ENCODE measurements at regions not wholly inside any gene's neighbourhood (a gene's known extent, or its start where the extent isn't known, plus 50 kb on each side); places are given as distances from the start of the nearest gene placed in this dataset.

DNA sequence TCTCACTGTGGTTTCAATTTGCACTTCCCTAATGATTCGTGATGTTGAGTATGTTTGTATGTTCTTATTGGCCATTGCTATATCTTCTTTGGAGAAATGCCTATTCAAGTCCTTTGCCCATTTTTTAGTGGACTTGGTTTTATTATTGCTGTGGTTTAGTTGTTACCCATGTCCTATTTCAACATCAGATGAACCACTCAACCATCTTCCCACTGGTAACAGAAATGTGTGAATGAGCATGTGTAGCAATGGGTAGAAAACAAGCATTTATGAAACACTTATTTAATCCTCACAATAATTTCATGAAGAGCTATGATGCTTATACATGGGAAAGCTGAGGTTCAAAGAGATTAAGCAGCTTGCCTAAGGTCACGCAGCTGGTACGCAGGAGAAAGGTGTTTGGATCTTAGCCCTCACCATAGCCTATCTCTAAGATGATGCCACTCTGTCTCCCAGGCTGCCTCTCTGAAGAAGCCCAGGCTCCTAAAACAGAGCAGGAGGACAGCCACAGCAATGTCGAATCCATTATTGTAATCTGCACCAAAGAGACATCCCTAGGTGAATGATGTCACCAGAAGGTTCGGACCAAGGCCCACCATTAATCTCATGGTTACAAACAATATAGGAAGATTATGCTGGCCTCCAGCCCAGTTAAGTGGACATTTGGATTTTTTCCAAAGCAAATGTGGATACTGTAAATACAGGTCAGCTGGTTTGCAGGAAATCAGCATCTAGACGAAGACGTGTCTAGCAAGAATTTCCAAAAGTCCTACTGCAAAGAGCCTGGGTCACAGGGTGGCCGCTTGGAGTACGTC, 447.6 kb upstream of the ZMIZ1 start:
- no peak for DNase-seq (ENCODE audit: low spot score)

DNA sequence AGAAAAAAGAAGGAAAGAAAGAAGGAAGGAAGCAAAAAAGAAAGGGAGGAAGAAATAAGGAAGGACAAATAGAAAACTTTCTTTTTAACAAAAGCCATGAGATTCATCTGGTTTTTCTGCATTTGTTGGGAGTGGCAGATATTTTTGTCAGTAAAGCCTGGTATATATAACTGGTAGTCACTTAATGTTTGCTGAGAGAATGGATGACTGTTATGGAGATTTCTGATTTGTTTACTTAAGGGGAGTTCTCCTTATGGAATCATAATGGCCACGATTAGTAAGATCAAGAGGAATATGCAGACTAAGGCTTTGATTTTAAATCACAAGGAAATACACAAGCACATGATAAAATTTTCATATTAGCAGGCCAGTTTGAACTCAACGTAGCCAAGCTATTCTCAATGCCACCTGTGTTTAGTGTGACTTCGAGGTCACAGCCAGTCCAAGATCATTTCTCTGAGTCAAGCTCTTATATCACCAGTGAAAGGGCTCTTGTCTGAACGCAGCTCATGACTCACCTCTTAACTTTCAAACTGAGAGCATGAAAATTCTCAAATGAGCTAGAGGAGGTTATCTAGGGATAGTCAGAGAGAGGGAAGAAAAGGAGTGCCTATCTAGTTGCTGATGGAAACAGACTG, 445.1 kb upstream of the ZMIZ1 start:
- DNase-seq (ENCODE audit: low spot score) = no peak

DNA sequence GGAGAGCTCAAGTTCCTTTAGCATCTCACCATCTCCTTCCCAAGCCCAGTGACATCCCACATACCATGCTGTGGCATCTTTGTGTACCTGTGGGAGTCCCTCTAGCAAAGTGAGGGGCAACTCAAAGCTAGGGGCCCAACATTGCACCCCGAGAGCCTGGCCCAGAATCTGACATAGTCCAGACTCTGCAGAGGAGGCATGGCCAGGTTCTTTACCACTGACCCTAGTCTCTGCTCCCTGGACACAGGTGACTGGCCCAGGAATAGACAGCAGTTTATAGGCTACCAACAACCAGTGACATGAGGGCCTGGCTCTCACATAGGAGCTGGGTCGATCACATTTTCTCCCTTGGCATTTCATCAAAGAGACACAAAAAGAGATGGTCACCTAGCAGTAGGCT, 444.0 kb upstream of the ZMIZ1 start:
- DNase-seq (ENCODE audit: low spot score) = no peak

DNA sequence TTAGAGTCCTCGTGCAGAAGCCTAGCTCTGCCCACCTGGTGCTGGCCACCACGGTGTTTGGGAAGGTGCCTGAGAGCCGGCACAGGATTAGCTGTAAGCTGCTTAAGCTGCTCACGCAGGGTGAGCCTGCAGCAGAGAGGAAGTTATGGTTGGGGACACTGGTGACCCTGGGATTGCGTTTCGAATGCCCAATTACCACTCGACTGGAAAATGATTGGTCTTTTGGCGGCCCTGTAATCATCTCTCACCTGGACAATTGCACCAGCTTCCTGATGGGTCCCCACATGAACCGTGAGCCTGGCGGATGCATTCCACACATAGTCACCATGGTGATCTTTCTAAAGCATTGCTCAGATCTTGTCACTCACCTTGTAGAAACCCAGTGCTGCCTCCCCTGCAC, 442.3 kb upstream of the ZMIZ1 start:
- no peak for DNase-seq (ENCODE audit: low spot score)

DNA sequence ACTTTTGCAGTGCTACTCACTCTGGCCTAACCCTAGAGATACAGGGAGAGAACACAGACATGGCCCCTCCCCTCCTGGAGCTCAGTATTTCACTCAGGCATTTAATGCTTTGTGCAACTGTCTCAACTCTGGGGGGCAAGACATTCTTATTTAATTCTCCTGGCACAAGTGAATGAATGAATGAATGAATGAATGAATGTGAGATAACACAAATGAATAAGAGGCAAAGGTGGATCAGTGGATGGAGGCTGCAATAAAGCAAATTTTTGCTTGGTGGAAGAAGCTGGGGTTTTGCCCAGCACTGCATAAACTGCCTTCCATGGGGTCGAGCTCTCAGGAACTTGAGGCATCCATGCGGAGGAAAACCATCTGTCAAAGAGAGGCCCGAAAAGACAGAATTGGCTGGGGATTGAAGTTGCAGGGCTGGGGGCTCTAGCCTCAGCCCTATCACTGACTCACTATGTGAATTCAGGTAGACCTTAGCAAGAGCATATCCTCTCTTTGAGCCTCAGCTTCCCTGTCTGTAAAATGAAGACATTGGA, 441.4 kb upstream of the ZMIZ1 start:
- no peak for DNase-seq (ENCODE audit: low spot score)

DNA sequence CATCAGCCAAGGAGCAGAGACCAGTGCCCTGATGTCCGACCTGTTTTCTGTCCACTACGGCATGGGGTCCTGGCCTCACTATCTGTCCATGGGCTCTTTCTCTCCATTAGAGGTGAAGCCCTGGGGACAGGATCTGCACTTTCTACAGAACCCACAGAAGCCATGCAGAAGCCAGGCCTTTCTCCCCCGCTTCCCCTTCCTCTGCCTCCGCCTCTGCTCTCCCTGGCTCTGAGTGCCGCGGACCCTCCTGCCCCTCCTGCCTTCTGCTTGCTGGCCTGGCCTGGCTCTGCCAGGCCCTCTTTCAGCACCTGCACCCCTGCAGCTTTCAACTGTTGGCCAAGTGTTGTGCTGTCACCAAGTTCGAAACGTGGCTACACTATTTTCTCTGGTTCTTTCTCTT, 439.8 kb upstream of the ZMIZ1 start:
- DNase-seq (ENCODE audit: low spot score) = no peak

DNA sequence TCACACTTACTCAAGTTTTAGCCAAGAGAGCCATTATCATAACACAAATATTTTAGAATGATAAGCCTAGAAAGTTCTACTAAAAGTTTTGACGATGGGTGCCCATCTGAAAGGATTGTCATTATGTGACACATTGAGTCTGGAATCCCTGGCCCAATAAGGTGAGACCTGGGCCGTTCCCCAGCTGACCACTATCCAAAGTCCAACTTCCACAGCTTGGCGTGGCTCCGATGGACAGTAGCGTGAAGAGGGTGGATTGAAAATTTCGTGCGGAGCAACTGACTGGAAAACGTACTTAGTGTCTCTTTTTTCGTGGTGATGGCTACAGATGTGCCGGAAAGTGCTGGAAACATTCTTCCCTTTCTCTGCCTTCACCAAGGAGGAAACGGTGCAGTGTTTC, 439.0 kb upstream of the ZMIZ1 start:
- DNase-seq (ENCODE audit: low spot score) = no peak

DNA sequence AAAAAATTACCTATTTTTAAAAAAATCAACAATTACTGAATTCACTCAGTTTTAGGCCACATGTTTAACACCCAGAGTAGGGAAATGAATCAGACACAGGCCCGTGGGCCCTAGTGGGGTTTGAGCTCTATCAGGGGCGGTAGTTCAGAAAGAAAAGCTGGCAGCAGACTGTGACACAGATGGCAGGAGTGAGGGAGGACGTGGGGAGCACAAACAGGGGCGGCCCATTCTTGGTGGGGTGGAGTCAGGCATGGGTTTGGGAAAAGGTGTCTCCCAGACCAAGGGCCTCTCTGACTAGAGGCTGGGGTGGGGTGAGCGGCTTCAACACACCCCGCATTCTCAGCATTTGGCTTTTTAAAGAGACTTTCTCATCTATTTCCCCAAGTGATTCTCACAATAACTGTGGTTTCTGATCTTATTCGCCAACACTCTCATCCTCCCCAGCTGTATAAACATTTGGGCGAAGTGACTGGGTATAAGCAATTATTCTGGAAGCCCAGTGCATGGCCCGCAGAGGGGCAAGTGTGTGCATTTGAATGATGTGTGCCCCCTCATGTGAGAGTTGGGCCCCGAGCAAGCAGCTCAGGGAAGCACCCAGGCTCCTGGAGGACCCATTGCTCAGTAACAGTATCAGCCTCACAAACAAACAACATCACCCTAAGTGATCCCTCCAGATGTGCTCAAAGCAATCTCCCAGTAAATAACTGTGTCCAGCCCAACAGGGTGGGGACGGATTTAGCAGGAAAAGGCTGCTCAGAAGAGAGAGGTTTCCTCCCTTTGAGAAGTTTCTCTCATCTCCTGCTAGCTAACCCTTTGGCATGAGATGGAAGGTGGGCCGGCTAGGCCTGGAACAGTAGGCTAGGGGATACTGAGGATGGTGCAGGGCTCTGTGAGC, 437.6 kb upstream of the ZMIZ1 start:
- DNase-seq (ENCODE audit: low spot score) = no peak

DNA sequence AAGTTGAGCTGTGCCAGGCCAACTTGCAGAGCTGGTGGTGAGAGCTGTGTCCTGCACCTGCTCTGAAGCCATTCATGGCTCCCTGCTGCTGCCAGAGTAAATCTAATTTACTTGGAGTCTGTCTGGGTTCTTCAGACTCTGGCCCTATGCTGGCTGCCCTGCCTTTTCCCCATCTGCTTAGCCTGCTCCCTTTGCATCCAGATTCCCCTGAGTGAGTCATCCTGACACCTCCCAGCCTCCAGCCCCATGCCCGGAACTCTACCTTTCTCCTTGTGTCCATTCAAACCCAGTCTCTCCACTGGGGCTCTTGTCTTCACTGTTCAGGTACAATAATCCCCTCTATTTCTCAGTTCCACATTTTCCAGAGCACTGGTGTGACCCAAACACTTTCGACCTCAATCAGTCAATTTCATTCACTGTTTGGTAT, 434.4 kb upstream of the ZMIZ1 start:
- no peak for DNase-seq (ENCODE audit: low spot score)

DNA sequence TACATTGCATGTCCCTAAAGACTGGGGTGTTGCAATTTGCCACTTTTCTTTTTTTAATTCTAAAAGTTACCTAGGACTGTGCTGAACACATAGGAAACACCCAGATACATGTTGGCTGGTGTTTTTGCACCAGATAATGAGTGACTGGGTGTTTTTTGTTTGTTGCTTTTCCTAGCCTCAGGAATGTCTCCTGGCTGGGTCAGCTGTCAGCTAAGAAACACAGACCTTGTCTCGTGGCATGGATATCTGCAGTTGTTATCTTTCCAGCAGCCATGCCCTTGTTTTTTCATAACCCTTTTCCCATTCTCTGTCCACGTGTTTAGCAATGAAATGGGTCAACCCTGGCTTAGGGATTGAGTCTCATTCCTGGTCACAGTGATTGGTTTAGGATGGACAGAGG, 433.9 kb upstream of the ZMIZ1 start:
- no peak for DNase-seq (ENCODE audit: low spot score)

DNA sequence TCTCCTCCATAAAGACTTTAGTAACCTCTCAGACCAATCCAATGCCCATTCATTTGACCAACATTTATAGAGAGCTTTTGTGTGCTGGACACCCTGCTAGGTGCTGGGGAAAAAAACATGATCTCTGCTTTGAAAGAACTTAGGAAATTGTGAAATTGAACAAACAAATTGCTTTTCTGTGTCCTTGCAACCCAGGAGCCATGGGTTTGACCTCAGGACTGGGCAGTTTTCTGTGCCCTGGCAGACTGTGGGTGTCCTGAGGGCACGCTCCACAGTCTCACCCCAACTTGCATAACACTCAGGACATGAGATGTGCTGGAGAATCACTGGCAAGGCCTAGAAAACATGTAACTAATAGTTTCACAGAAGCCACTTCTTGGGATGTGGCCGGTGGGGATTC, 429.1 kb upstream of the ZMIZ1 start:
- DNase-seq (ENCODE audit: low spot score) = no peak

DNA sequence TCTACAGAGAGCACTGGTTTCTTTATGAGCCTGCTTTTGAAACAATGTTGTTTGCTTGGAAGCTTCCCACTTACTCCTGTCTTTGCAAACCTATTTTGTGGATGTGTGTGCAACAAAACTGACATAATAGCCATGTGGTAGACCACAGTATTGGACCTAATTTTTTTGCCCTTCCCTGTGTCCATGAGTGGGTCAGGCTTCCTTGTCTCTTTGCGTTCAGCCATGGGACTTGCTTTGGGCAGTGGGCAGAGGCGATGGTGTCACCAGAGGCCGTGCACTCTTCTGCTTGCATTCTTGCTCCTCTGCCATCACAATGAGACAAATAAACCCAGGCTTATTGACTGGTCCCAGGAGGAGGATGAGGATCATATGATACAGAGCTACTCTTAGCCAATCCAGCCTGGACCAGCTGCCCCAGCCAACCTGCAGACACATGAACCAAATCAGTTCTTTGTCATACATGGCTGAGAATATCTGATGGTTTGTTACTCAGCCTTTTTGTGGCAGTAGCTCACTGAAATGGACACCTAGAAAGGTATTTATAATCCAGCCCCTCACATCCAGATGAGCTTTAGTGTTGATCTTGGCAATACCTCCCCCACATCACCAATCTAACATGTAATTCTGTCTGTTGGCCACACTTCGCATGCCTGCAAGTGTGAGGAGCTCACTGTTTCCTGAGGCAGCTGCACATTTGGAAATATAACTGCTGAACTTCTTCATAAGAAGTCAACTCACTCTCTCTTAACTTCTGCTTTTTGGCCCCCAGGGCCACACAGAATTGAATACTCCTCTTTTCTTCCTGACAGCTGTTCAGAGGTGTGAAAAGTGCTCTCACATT, 427.8 kb upstream of the ZMIZ1 start:
- DNase-seq (ENCODE audit: low spot score) = no peak

DNA sequence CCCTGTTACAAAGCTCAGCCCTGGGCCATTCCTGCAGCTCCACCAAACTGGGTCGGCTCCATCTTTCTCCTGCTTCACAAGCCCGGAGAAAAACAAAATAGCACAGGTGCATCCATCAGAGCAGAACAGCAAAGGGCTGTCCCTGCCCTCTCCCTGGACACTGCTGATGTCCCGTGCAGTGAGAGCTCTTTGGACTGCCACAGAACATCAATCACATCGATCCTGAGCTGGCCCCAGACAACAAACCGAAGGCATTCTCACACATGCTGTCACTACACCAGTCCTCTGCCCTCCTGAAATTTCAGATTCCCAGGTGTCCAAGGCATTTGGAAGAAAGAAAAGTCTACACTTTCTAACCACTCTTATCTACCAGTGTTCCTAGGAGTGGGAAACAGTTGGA, 427.1 kb upstream of the ZMIZ1 start:
- DNase-seq (ENCODE audit: low spot score) = no peak

DNA sequence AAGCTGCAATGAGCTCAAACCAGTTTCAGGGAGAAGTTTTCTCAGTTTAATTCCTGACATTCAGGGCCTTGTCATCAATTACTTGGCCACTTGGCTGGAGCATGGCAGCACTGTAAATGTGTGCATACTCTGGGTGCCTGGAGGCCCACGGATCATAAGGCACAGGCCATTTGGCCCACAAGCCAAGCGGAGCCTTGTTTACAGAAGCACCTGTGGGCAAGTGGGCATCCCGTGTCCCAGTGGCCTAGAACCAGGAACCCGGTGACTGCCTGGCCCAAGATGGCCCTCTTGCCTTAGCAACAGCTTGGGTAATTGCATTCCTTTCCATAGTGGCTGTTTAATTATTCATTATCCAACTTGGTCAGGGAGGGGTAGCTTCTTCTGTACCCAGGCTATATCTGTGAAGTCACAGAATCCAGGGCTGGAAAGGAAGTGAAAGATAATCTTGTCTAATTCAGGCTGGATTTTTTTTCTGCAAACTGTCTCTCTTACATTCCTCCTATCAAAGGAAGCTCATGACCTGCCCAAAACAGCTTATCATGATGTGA, 426.4 kb upstream of the ZMIZ1 start:
- no peak for DNase-seq (ENCODE audit: low spot score)

DNA sequence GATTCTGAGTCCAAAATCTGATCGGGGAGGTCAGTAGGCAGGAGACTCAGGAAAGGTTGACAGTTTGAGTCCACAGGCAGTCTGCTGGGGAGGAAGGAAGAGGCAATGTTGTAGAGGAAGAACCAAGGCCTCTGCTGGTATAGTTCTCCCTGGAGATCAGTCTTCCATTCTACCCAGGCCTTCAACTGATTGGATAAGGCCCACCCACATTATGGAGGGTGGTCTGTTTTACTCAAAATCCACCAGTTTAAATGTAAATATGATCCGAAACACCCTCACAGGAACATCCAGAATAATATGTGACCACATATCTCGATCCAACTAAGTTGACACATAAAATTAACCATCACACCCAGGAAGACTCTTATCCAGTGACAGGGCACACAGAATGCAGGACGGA, 425.3 kb upstream of the ZMIZ1 start:
- DNase-seq (ENCODE audit: low spot score) = no peak

DNA sequence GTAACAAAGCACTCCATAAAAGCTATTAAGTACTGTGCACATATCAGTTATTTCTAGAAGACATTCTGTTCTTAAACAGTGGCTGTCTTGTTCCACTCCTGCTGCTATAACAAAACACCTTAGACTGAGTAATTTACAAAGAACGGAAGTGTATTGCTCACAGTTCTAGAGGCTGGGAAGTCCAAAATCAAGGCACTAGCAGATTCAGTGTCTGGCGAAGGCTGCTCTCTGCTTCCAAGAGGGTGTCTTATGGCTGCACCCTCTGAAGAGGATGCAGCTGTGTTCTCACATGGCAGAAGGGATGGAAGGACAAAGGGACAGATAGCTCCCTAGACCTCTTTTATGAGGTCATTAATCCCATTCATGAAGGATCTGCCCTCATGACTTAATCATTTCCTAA, 424.2 kb upstream of the ZMIZ1 start:
- no peak for DNase-seq (ENCODE audit: low spot score)

DNA sequence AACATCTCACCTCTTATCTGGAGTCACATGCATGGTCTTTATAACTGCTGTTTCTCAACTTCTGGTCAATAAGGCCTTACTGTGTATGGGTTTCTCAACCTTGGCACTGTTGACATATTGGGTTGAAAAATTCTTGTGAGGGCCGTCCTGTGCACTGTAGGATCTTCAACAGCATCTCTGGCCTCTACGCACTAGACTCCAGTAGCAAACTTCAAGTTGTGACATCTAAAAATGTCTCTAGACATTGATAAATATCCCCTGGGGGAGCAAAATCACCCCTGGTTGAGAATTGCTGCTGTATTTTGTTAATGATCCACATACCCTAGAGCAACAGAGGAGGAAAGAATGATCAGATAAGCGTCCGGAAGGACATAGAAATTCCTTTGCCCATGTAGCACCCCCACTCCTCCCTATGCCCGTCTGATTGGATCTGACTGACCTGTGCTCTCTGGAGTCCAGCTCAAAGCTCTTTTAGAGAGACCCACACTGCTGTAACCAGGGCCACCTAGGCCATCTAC, 423.5 kb upstream of the ZMIZ1 start:
- no peak for DNase-seq (ENCODE audit: low spot score)

DNA sequence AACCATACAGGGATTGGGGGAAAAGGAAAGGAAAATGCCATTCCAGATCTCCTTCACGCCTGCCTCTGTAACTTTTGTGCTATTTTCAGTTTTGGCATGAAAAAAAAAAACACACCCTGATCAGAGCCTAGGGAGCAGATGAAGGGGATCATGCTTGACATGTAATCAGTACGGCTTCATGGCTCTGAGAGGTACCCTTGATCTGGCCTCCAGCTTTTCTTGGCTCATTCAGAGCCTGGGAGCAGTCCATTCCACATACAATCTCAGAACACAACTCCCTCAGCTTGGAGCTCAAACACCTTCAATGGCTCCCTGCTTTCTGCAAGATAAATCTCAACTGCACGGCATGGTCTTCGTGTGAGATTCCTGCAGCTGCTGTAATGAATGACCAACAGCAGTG, 422.8 kb upstream of the ZMIZ1 start:
- DNase-seq (ENCODE audit: low spot score) = no peak

DNA sequence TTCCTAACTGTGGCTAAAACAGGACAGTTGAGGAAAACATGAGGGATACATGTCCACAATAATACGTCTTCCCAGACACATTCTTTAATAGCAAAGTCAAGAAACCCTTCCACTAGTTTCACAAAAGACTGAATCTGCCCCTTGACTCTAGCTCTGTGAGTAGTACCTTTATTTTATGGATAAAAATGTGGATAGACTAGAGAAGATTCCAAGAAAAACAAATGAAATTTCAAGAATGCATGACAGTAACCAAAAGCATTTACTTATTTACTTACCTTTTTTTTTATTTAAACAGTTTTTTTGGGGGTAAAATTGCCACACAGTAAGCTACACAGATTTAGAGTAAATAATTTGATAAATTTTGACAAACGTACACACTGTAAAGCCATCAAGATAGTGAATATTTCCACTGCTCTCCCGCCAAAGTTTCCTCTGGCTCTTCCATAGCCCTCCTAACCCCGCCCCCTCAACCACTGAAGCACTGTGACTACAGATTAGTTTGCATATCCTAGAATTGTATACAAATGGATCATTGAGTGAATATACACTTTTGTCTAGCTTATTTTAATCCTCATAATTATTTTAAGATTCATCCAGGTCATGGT, 420.4 kb upstream of the ZMIZ1 start:
- no peak for DNase-seq (ENCODE audit: low spot score)

DNA sequence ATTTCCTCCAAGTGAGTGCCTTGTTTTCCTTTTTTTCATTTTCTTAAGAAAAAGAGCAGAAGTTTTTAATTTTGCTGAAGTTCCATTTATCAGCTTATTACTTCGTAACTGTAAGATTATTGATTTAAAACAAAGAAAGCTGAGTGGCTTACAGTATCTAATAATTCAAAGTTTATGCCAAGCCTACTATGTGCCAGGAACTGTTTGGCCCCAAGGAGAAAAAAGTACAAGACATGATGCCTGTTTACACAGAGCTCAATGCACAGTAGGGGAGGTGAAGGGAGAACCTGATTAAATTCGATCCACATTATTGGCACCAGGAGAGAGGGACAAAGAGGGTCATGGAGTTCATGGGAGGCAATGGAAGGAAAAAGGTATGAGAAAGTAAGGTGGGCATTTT, 419.3 kb upstream of the ZMIZ1 start:
- no peak for DNase-seq (ENCODE audit: low spot score)

DNA sequence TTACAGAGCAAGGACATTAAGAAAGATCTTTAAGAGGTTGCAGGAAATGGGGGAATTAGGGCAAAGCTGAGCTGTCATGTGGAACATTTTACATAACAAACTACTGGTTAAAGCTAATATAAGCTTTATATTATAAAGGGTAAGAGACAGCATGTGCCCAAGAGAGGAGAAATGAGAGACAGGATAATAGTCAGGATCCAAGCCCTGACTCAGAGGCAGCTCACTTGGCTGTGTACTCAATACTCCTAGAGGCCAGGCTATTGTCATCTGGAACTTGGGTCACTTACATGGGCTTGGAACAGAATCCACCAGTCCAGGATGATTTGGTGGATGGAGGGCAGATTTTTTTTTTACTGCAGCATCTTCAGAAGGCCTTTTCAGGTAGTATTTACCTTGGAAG, 418.6 kb upstream of the ZMIZ1 start:
- no peak for DNase-seq (ENCODE audit: low spot score)

Measured in hematopoietic multipotent progenitor cell treated with erythropoietin and hydrocortisone succinate and interleukin-3 and kit ligand, for 17 days (in vitro differentiated cells).